HepG2 (cell line): ENCODE measurements at regions not wholly inside any gene's neighbourhood (a gene's known extent, or its start where the extent isn't known, plus 50 kb on each side); places are given as distances from the start of the nearest gene placed in this dataset.

Experiments used
- ATAC-seq: fragments of 200-7000 bp; cut with Tn5 transposase; 3 replicates; pipeline ENCODE4 v1.9.1; 2020; ENCODE audit warnings: mild to moderate bottlenecking, moderate library complexity
- BruUV-seq: library from RNA; stranded (reverse); fragments of 400-500 nt; replicated peaks from 2 replicates; lab custom pipeline; 2021; lab: Mats Ljungman, UMichigan
- CTCF ChIA-PET: fragments of 300-600 bp; formaldehyde crosslinking; extraction: SDS; loops from one replicate; lab custom pipeline; 2021; ENCODE audit warnings: low total read pairs, inconsistent platforms, low intra/inter-chr PET ratio; lab: Yijun Ruan, JAX
- POLR2A ChIA-PET: fragments of 350-600 bp; sonication (Branson Sonifier 250); formaldehyde crosslinking; loops from one replicate; lab custom pipeline; 2020; ENCODE audit warnings: antibody characterized with exemption, inconsistent platforms; lab: Yijun Ruan, JAX
- DNase-seq: peaks from one replicate; pipeline ENCODE4 v3.0.0-alpha.2; 2015; ENCODE audit warnings: low spot score
- FAIRE-seq: peaks from 3 replicates; lab custom pipeline; 2011; peaks lifted over from hg19 to GRCh38; lab: Jason Lieb, UNC
- H2AFZ ChIP-seq: one replicate; pipeline ENCODE4 v1.6.1; 2011; ENCODE audit warnings: low read length, inconsistent platforms
- H3K27ac ChIP-seq: fragments of 300-600 bp; 3 replicates; pipeline ENCODE4 v1.8.0; 2011; ENCODE audit warnings: mixed run types, mild to moderate bottlenecking, mixed read lengths, low read length, inconsistent platforms; ENCODE audit not compliant: insufficient read depth; ENCODE audit errors: extremely low read length
- H3K27me3 ChIP-seq, 2 experiments: fragments of 200-600 bp in 1 of 2; 2 replicates in 1 of 2; 3 replicates in 1 of 2; pipeline versions ENCODE4 v1.6.0 to v1.8.0; 2011; ENCODE audit warnings: low read length in 2 of 2, mild to moderate bottlenecking in 2 of 2, moderate library complexity in 2 of 2, inconsistent platforms in 1 of 2; ENCODE audit not compliant: insufficient read depth in 2 of 2, control insufficient read depth in 1 of 2
- H3K36me3 ChIP-seq, 2 experiments: fragments of 200-600 bp in 1 of 2; replicated peaks in 1 of 2; 2 replicates in 1 of 2; 3 replicates in 1 of 2; pipeline versions ENCODE4 v1.5.1 to v1.8.0; 2011; ENCODE audit warnings: low read length in 2 of 2, inconsistent platforms in 1 of 2; ENCODE audit not compliant: insufficient read depth in 2 of 2, control insufficient read depth in 1 of 2
- H3K4me1 ChIP-seq: 2 replicates; pipeline ENCODE4 v1.5.1; 2012; ENCODE audit warnings: low read length, inconsistent platforms; ENCODE audit not compliant: insufficient read depth
- H3K4me2 ChIP-seq: 2 replicates; pipeline ENCODE4 v1.6.0; 2011; ENCODE audit warnings: low read depth, low read length, inconsistent platforms
- H3K4me3 ChIP-seq, 3 experiments: fragments of 200-600 bp in 1 of 3; sonication (generic), shearing (Covaris generic) in 1 of 3; replicated peaks in 1 of 3; 2 replicates each; pipeline ENCODE4 v1.5.1; 2011 to 2016; ENCODE audit warnings: low read length in 3 of 3, inconsistent platforms in 2 of 3, low read depth in 2 of 3, mild to moderate bottlenecking in 2 of 3, control low read depth in 1 of 3, mixed read lengths in 1 of 3; ENCODE audit not compliant: insufficient read depth in 1 of 3
- H3K79me2 ChIP-seq: one replicate; pipeline ENCODE4 v1.6.1; 2011; ENCODE audit warnings: low read length, inconsistent platforms; ENCODE audit not compliant: insufficient read depth
- H3K9ac ChIP-seq: 2 replicates; pipeline ENCODE4 v1.6.0; 2011; ENCODE audit warnings: mild to moderate bottlenecking, low read depth, low read length, inconsistent platforms; ENCODE audit not compliant: insufficient read depth
- H3K9me3 ChIP-seq: 2 replicates; pipeline ENCODE4 v1.5.1; 2012; ENCODE audit warnings: mild to moderate bottlenecking, low read length
- H4K20me1 ChIP-seq: 2 replicates; pipeline ENCODE4 v1.6.0; 2011; ENCODE audit warnings: inconsistent platforms, mild to moderate bottlenecking, low read length, moderate library complexity; ENCODE audit not compliant: insufficient read depth
- CAMTA2 ChIP-seq: sonication (generic); formaldehyde crosslinking; IDR thresholded peaks from 2 replicates; pipeline ENCODE4 v1.4.0; 2020; ENCODE audit warnings: mild to moderate bottlenecking, missing genetic modification reagents, borderline replicate concordance
- SIN3A ChIP-seq: IDR thresholded peaks from 2 replicates; pipeline ENCODE4 v1.6.1; 2011; ENCODE audit warnings: low read depth, mild to moderate bottlenecking, control low read depth, low read length, borderline replicate concordance
- SNAI1 ChIP-seq: sonication (generic); formaldehyde crosslinking; IDR thresholded peaks from 2 replicates; pipeline ENCODE4 v1.5.0; 2020; ENCODE audit warnings: mild to moderate bottlenecking, missing genetic modification reagents, borderline replicate concordance
- TARDBP ChIP-seq: sonication (generic); formaldehyde crosslinking; IDR thresholded peaks from 2 replicates; pipeline ENCODE4 v1.8.0; 2022; ENCODE audit warnings: mild to moderate bottlenecking, missing genetic modification reagents
- TCF7 ChIP-seq: sonication (generic); IDR thresholded peaks from 2 replicates; pipeline ENCODE4 v1.6.1; 2016; ENCODE audit warnings: antibody characterized with exemption, low read depth
- THAP11 ChIP-seq: IDR thresholded peaks from 2 replicates; pipeline ENCODE4 v1.6.1; 2016; ENCODE audit warnings: missing biosample characterization, missing genetic modification reagents
- THAP8 ChIP-seq: sonication (generic); formaldehyde crosslinking; IDR thresholded peaks from 2 replicates; pipeline ENCODE4 v1.5.1; 2020; ENCODE audit warnings: missing genetic modification reagents, mild to moderate bottlenecking, borderline replicate concordance
- ZNF607 ChIP-seq: sonication (generic); formaldehyde crosslinking; IDR thresholded peaks from 2 replicates; pipeline ENCODE4 v1.5.1; 2020; ENCODE audit warnings: missing genetic modification reagents, mild to moderate bottlenecking, borderline replicate concordance
- ZSCAN21 ChIP-seq: sonication (generic); formaldehyde crosslinking; IDR thresholded peaks from 2 replicates; pipeline ENCODE4 v1.8.0; 2022; ENCODE audit warnings: mild to moderate bottlenecking, missing genetic modification reagents, moderate library complexity, borderline replicate concordance
- ZSCAN29 ChIP-seq: sonication (generic); formaldehyde crosslinking; conservative IDR thresholded peaks from 2 replicates; pipeline ENCODE4 v1.4.0; 2020; ENCODE audit warnings: mild to moderate bottlenecking, missing genetic modification reagents
- WGBS: methylation state at CpG from one replicate; pipeline ENCODE4 v1.1.6; 2017; ENCODE audit warnings: low lambda C conversion rate; 5-methylcytosine and 5-hydroxymethylcytosine counted together
- in situ Hi-C: cut with HindIII; loops from 2 replicates; pipeline ENCODE4 v1.10.0; 2017; ENCODE audit warnings: low pct_unique_long_range_greater_than_20kb; ENCODE audit not compliant: extremely low pct_ligation_motif_present
- intact Hi-C: fragments of 100-400 bp; cut with micrococcal nuclease; formaldehyde crosslinking; loops from one replicate; pipeline ENCODE4 v1.10.0; 2022; ENCODE audit not compliant: unreplicated experiment
- TF ChIP-seq, protein P1 (sequence below): sonication (generic); formaldehyde crosslinking; IDR thresholded peaks from 2 replicates; pipeline ENCODE4 v1.4.0; 2020; ENCODE audit warnings: mild to moderate bottlenecking, missing genetic modification reagents

DNA sequence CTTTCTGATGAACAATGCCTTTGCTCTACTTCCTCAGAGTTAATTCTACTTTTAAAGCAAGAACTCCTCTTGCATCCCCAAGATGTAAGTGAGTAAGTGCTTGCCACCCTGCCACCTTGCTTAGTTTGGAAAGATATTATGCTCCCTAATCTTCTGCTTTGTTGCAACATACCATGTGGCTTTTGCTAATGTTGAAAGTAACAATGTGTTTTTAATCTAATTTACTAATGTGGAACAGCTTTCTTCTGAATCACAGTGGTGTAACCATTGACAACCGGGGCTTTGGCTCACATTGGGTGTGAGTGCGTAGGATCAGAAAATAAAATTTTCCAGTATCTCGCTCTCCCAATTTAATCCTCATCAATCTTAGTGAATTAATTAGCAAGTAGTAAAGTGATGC, 254.1 kb upstream of the PTER start (continued):
- TF ChIP-seq TARDBP (CRISPR knock-in tag), result no peak
- no peak for TF ChIP-seq CAMTA2 (CRISPR knock-in tag)
- no peak for TF ChIP-seq THAP11 (CRISPR knock-in tag)
- TF ChIP-seq SIN3A, result no peak

DNA sequence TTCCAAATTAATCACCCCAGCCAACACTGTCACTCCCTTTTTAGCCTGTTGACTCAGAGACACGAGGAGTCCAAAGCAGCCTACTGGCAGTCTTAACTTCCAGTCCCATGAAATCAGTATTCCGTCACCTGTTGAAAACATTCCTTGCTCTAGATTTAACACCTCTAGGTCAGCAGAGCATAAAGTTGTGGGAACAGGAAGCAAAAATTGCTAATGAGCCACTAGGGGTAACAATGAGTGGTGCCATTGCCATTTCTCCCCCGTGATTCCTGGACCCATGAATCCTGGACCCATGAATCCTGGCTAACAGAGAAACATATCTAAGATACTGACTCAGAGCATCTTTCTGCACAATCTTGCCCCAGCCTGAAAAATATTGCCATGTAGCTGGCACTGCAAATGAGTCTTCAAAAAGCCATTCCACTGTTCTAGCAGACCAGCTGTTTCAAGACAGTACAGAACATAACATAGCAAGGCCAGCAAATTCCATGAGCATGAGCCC, 252.7 kb upstream of the PTER start:
- Histone ChIP-seq H2AFZ (no peak overlapping the region), H3K79me2 (no peaks in the 10 kb centered on the region), H3K9ac (no peak overlapping the region), H3K27me3 (no peaks in the 10 kb centered on the region; a peak in 1 of 5 replicates), H3K4me3 (no peak overlapping the region), H4K20me1 (no peaks in the 10 kb centered on the region), H3K36me3 (no peaks in the 10 kb centered on the region), H3K27ac (no peak overlapping the region), H3K9me3 (peaks cover 8% of the 10 kb centered on the region; the same call in 1 of the 2 replicates), H3K4me2 (no peak overlapping the region), H3K4me1 (no peaks in the 10 kb centered on the region)
- ATAC-seq (no peak), DNase-seq (no peak), FAIRE-seq (no peak)
- POLR2A ChIA-PET, result no interaction called here
- intact Hi-C loops (no loop called here), in situ Hi-C loops (no loop called here)
- BruUV-seq, result no TSS peak
- TF ChIP-seq ZNF607 (CRISPR knock-in tag), result no peak
- WGBS, result 25% methylated on average over 3 of the region's 3 CpGs
- CTCF ChIA-PET, result no interaction called here

- H4K20me1 ChIP-seq, result no peaks in the 10 kb centered on the region
- H3K9me3 ChIP-seq, result peaks cover 8% of the 10 kb centered on the region; the same call in 1 of the 2 replicates
- no peaks in the 10 kb centered on the region for H3K36me3 ChIP-seq
- H3K4me1 ChIP-seq, result no peaks in the 10 kb centered on the region
- CTCF ChIA-PET, result no interaction called here
- H3K4me2 ChIP-seq, result no peak overlapping the region
- POLR2A ChIA-PET, result no interaction called here
- intact Hi-C loops, result no loop called here
- in situ Hi-C loops, result no loop called here
- no TSS peak for BruUV-seq
- 0% methylated on average over 2 of the region's 2 CpGs for WGBS
- no peak overlapping the region for H2AFZ ChIP-seq
- H3K4me3 ChIP-seq, result no peak overlapping the region
- no peaks in the 10 kb centered on the region; a peak in 1 of 5 replicates for H3K27me3 ChIP-seq
- DNase-seq (no peak), ATAC-seq (no peak), FAIRE-seq (no peak)
- H3K27ac ChIP-seq, result no peak overlapping the region
- TF ChIP-seq ZSCAN29 (CRISPR knock-in tag) (no peak), TCF7 (no peak), SNAI1 (no peak), THAP8 (CRISPR knock-in tag) (no peak), ZSCAN21 (CRISPR knock-in tag) (no peak)
- TF ChIP-seq, protein P1, sequence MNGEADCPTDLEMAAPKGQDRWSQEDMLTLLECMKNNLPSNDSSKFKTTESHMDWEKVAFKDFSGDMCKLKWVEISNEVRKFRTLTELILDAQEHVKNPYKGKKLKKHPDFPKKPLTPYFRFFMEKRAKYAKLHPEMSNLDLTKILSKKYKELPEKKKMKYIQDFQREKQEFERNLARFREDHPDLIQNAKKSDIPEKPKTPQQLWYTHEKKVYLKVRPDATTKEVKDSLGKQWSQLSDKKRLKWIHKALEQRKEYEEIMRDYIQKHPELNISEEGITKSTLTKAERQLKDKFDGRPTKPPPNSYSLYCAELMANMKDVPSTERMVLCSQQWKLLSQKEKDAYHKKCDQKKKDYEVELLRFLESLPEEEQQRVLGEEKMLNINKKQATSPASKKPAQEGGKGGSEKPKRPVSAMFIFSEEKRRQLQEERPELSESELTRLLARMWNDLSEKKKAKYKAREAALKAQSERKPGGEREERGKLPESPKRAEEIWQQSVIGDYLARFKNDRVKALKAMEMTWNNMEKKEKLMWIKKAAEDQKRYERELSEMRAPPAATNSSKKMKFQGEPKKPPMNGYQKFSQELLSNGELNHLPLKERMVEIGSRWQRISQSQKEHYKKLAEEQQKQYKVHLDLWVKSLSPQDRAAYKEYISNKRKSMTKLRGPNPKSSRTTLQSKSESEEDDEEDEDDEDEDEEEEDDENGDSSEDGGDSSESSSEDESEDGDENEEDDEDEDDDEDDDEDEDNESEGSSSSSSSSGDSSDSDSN, result no peak
- H3K9ac ChIP-seq, result no peak overlapping the region
- H3K79me2 ChIP-seq, result no peaks in the 10 kb centered on the region
Observed at GRCh38 chr10:16184906-16185305, 251.9 kb upstream of the PTER start.
